Stomach (tissue), 8 donors: ENCODE measurements at regions not wholly inside any gene's neighbourhood (a gene's known extent, or its start where the extent isn't known, plus 50 kb on each side); places are given as distances from the start of the nearest gene placed in this dataset.
"Not testable (repeated sequence)": the region's sequence is repeated elsewhere in the genome, so short reads cannot be mapped to it uniquely, and the experiment has no call there.

Source experiments
- DNase-seq, 2 donors: peaks; one replicate each; pipeline versions ENCODE4 v3.0.0 to v3.0.0-alpha.2; 2013 to 2019
- H3K27ac ChIP-seq, 5 donors: fragments of 200-600 bp in 4 of 5; sonication (generic) in 4 of 5; one replicate each; pipeline ENCODE4 v1.5.1; 2013 to 2019; ENCODE audit warnings: mild to moderate bottlenecking in 1 of 5, moderate library complexity in 1 of 5
- H3K27me3 ChIP-seq, 3 donors: fragments of 200-600 bp; sonication (generic); one replicate each; pipeline ENCODE4 v1.5.1; 2017 to 2019; ENCODE audit warnings: mixed run types in 1 of 3
- H3K36me3 ChIP-seq, 4 donors: fragments of 200-600 bp; sonication (generic); 1 replicate in 3 of 4; 2 replicates in 1 of 4; pipeline ENCODE4 v1.5.1; 2016 to 2019
- H3K4me1 ChIP-seq, 4 donors: fragments of 200-600 bp; sonication (generic); one replicate each; pipeline ENCODE4 v1.5.1; 2016 to 2019
- H3K4me3 ChIP-seq, 4 donors: fragments of 200-600 bp; sonication (generic) in 3 of 4; one replicate each; pipeline ENCODE4 v1.5.1; 2016 to 2019; ENCODE audit warnings: mild to moderate bottlenecking in 1 of 4
- H3K9me3 ChIP-seq, 4 donors: fragments of 200-600 bp; sonication (generic); one replicate each; pipeline ENCODE4 v1.5.1; 2016 to 2019
- CTCF ChIP-seq, 7 experiments: fragments of 450-650 bp in 4 of 7; fragments of 200-600 bp in 3 of 7; sonication (generic) in 3 of 7; IDR thresholded peaks; one replicate each; pipeline ENCODE4 v1.5.1; 2016 to 2019; ENCODE audit warnings: antibody characterized with exemption in 7 of 7, control low read depth in 2 of 7, mild to moderate bottlenecking in 1 of 7
- POLR2AphosphoS5 ChIP-seq, 3 donors: sonication (generic); formaldehyde crosslinking; IDR thresholded peaks; one replicate each; pipeline ENCODE4 v1.6.1; 2016; ENCODE audit warnings: antibody characterized with exemption in 3 of 3
- WGBS, 5 donors: extraction: QIAGEN DNeasy Blood & Tissue Kit in 3 of 5; methylation state at CpG; one replicate each; pipeline versions ENCODE4 v1.1.5 to v1.1.7; 2013 to 2018; 5-methylcytosine and 5-hydroxymethylcytosine counted together
- intact Hi-C: fragments of 100-400 bp; cut with DNase I; formaldehyde crosslinking; loops from one replicate; pipeline ENCODE4 v1.15.1; 2023; ENCODE audit warnings: low total_unique reads
- donor health status: healthy with polysubstance abuse.
- donor health status: Bipolar disorder and iron deficiency.
- donor health status: healthy.

- WGBS, 5 donors, result 30 to 61% (median 51%) methylated on average over 2 to 5 of the region's 5 CpGs
- H3K9me3 ChIP-seq, H3K27ac ChIP-seq, H3K4me1 ChIP-seq, intact Hi-C loops, H3K4me3 ChIP-seq, H3K36me3 ChIP-seq, DNase-seq, H3K27me3 ChIP-seq: not testable (repeated sequence)
Measured at GRCh38 chr2:132337844-132338243, 78.8 kb upstream of the GPR39 start.

- H3K9me3 ChIP-seq, intact Hi-C loops, H3K36me3 ChIP-seq, H3K27me3 ChIP-seq, H3K4me1 ChIP-seq: not testable (repeated sequence)
- peak overlapping the region; percentile 35 to 82 (median 73) for H3K27ac ChIP-seq
- TF ChIP-seq POLR2AphosphoS5 (IDR thresholded peaks at IDR 0.05), result peak in 1 of 3 donors; percentile 71
- peak; percentile 82 to 90 for DNase-seq
- WGBS, 5 donors, result 7 to 11% (median 9%) methylated on average over 27 to 34 of the region's 34 CpGs
- H3K4me3 ChIP-seq, result peak overlapping the region; percentile 33 to 54 (median 36)
Measured at GRCh38 chr2:132347041-132347780, 69.4 kb upstream of the GPR39 start.

- peak in 5 of 7 experiments; percentile 40 to 80 (median 63) for TF ChIP-seq CTCF (IDR thresholded peaks at IDR 0.05)
- H3K36me3 ChIP-seq, intact Hi-C loops, H3K4me3 ChIP-seq, H3K27ac ChIP-seq, H3K9me3 ChIP-seq: not testable (repeated sequence)
- DNase-seq, result peak; percentile 54 to 87
- Histone ChIP-seq H3K27me3 (peaks cover 0 to 13% (median 0%) of the 10 kb centered on the region in 3 donors), H3K4me1 (peaks cover 0 to 20% (median 7%) of the 10 kb centered on the region in 4 donors)
- WGBS, 5 donors, result 18 to 25% (median 20%) methylated on average over 8 of the region's 8 CpGs
Measured at GRCh38 chr2:132349092-132349687, 67.4 kb upstream of the GPR39 start.

- H3K9me3 ChIP-seq, H3K27ac ChIP-seq, H3K36me3 ChIP-seq, DNase-seq, intact Hi-C loops: not testable (repeated sequence)
- WGBS, 5 donors, result 40 to 56% (median 45%) methylated on average over 4 of the region's 4 CpGs
- Histone ChIP-seq H3K27me3 (peaks cover 0 to 13% (median 0%) of the 10 kb centered on the region in 3 donors), H3K4me1 (peaks cover 0 to 20% (median 7%) of the 10 kb centered on the region in 4 donors), H3K4me3 (peak overlapping the region in 1 of 4 donors; percentile 54)
Measured at GRCh38 chr2:132351668-132352067, 64.9 kb upstream of the GPR39 start.

- H3K9me3 ChIP-seq, intact Hi-C loops, H3K36me3 ChIP-seq: not testable (repeated sequence)
- Histone ChIP-seq H3K4me1 (peaks cover 0 to 20% (median 7%) of the 10 kb centered on the region in 4 donors), H3K4me3 (peak overlapping the region; percentile 52 to 61 (median 54)), H3K27ac (peak overlapping the region in 3 of 5 donors; percentile 32 to 69 (median 57)), H3K27me3 (peaks cover 0 to 13% (median 0%) of the 10 kb centered on the region in 3 donors)
- 0 to 9% (median 2%) methylated on average over 4 to 44 of the region's 44 CpGs; no CpG with 5 or more reads in 1 of the 5 donors for WGBS, 5 donors
- DNase-seq, result peak; percentile 72 to 87
Measured at GRCh38 chr2:132352481-132353001, 64.1 kb upstream of the GPR39 start.

- 1 to 4% (median 1%) methylated on average over 8 to 30 of the region's 32 CpGs for WGBS, 5 donors
- intact Hi-C loops, H3K36me3 ChIP-seq, H3K9me3 ChIP-seq: not testable (repeated sequence)
- Histone ChIP-seq H3K4me1 (peaks cover 0 to 20% (median 4%) of the 10 kb centered on the region in 4 donors), H3K27ac (peak overlapping the region in 3 of 5 donors; percentile 54 to 61 (median 57)), H3K27me3 (peaks cover 0 to 13% (median 0%) of the 10 kb centered on the region in 3 donors), H3K4me3 (peak overlapping the region; percentile 52 to 61 (median 54))
- DNase-seq, result peak; percentile 39 to 59
Measured at GRCh38 chr2:132353380-132353779, 63.2 kb upstream of the GPR39 start.

- WGBS, 5 donors, result 66 to 84% (median 79%) methylated on average over 18 to 19 of the region's 19 CpGs
- H3K36me3 ChIP-seq, intact Hi-C loops, H3K27me3 ChIP-seq, H3K4me1 ChIP-seq, H3K27ac ChIP-seq, H3K4me3 ChIP-seq, DNase-seq: not testable (repeated sequence)
- H3K9me3 ChIP-seq, result peaks cover 2 to 17% (median 13%) of the 10 kb centered on the region in 4 donors
Measured at GRCh38 chr2:132360964-132361363, 55.6 kb upstream of the GPR39 start.

GRCh38 chr2:132361498-132361897 is 55.1 kb upstream of the GPR39 start:
- H3K27me3 ChIP-seq, H3K36me3 ChIP-seq, H3K4me1 ChIP-seq, DNase-seq, H3K4me3 ChIP-seq, intact Hi-C loops, H3K27ac ChIP-seq: not testable (repeated sequence)
- WGBS, 5 donors, result 77 to 83% (median 80%) methylated on average over 10 to 12 of the region's 16 CpGs; no CpG with 5 or more reads in 1 of the 5 donors
- H3K9me3 ChIP-seq, result peaks cover 2 to 17% (median 13%) of the 10 kb centered on the region in 4 donors

- DNase-seq, H3K27me3 ChIP-seq, H3K27ac ChIP-seq, H3K4me3 ChIP-seq, intact Hi-C loops, H3K36me3 ChIP-seq, H3K4me1 ChIP-seq: not testable (repeated sequence)
- WGBS, 5 donors, result 63 to 91% (median 67%) methylated on average over 2 of the region's 2 CpGs
- peaks cover 2 to 17% (median 13%) of the 10 kb centered on the region in 4 donors for H3K9me3 ChIP-seq
Measured at GRCh38 chr2:132363352-132363751, 53.3 kb upstream of the GPR39 start.

- H3K4me1 ChIP-seq, H3K4me3 ChIP-seq, H3K27ac ChIP-seq, H3K36me3 ChIP-seq, intact Hi-C loops, H3K27me3 ChIP-seq, DNase-seq: not testable (repeated sequence)
- peaks cover 2 to 14% (median 11%) of the 10 kb centered on the region in 4 donors for H3K9me3 ChIP-seq
- 49 to 85% (median 52%) methylated on average over 2 to 3 of the region's 3 CpGs for WGBS, 5 donors
Measured at GRCh38 chr2:132365963-132366362, 50.6 kb upstream of the GPR39 start.
